Panc1 (cell line): ENCODE measurements at regions not wholly inside any gene's neighbourhood (a gene's known extent, or its start where the extent isn't known, plus 50 kb on each side); places are given as distances from the start of the nearest gene placed in this dataset.

Source experiments
- ATAC-seq: fragments of 200-7000 bp; cut with Tn5 transposase; 2 replicates; pipeline ENCODE4 v1.9.1; 2020; ENCODE audit warnings: mild to moderate bottlenecking, moderate library complexity
- BruUV-seq: library from RNA; stranded (reverse); fragments of 400-500 nt; replicated peaks from 2 replicates; lab custom pipeline; 2021; lab: Mats Ljungman, UMichigan
- CTCF ChIA-PET: fragments of 300-600 bp; sonication (Branson Sonifier 250); formaldehyde crosslinking; loops from one replicate; lab custom pipeline; 2022; ENCODE audit warnings: antibody characterized with exemption; lab: Charles Lee
- POLR2A ChIA-PET: fragments of 300-600 bp; sonication (Branson Sonifier 250); formaldehyde crosslinking; loops from one replicate; lab custom pipeline; 2022; ENCODE audit warnings: antibody characterized with exemption; lab: Charles Lee
- DNase-seq: peaks from one replicate; pipeline ENCODE4 v3.0.0-alpha.2; 2010; ENCODE audit warnings: low read depth, low spot score
- H3K27ac ChIP-seq: 2 replicates; pipeline ENCODE4 v1.5.1; 2011; ENCODE audit warnings: mild to moderate bottlenecking, low read length, inconsistent platforms
- H3K27me3 ChIP-seq: fragments of 200-500 bp; sonication (Bioruptor generic); 2 replicates; pipeline ENCODE4 v1.6.0; 2014; ENCODE audit warnings: low read length, inconsistent platforms; ENCODE audit not compliant: control insufficient read depth, insufficient read depth
- H3K36me3 ChIP-seq: fragments of 200-500 bp; sonication (Bioruptor generic); 2 replicates; pipeline ENCODE4 v1.5.1; 2014; ENCODE audit warnings: inconsistent platforms, mild to moderate bottlenecking, low read length, moderate library complexity; ENCODE audit not compliant: control insufficient read depth, insufficient read depth
- H3K4me1 ChIP-seq: 2 replicates; pipeline ENCODE4 v1.5.1; 2011; ENCODE audit warnings: inconsistent platforms, mild to moderate bottlenecking, low read length, moderate library complexity; ENCODE audit not compliant: control insufficient read depth, insufficient read depth
- H3K4me3 ChIP-seq, 2 experiments: 2 replicates each; pipeline ENCODE4 v1.5.1; 2011 to 2012; ENCODE audit warnings: low read depth in 2 of 2, low read length in 2 of 2, mild to moderate bottlenecking in 2 of 2, inconsistent platforms in 1 of 2, moderate library complexity in 1 of 2
- H3K9me3 ChIP-seq: fragments of 200-500 bp; sonication (Bioruptor generic); 2 replicates; pipeline ENCODE4 v1.5.1; 2014; ENCODE audit warnings: low read depth, mild to moderate bottlenecking, inconsistent platforms, low read length, moderate library complexity; ENCODE audit not compliant: control insufficient read depth, insufficient read depth
- CTCF ChIP-seq: fragments of 450-650 bp; IDR thresholded peaks from 2 replicates; pipeline ENCODE4 v1.5.1; 2017; ENCODE audit warnings: mild to moderate bottlenecking
- POLR2AphosphoS5 ChIP-seq: IDR thresholded peaks from 2 replicates; pipeline ENCODE4 v1.6.1; 2012; ENCODE audit warnings: mild to moderate bottlenecking, low read depth, low read length, moderate library complexity
- REST ChIP-seq, 2 experiments: IDR thresholded peaks; 2 replicates each; pipeline ENCODE4 v1.6.1; 2011 to 2012; ENCODE audit warnings: low read depth in 2 of 2, control low read depth in 1 of 2, low read length in 1 of 2, mild to moderate bottlenecking in 1 of 2, moderate library complexity in 1 of 2; ENCODE audit not compliant: insufficient read depth in 1 of 2
- SIN3A ChIP-seq: IDR thresholded peaks from 2 replicates; pipeline ENCODE4 v1.6.1; 2012; ENCODE audit warnings: low read depth, mild to moderate bottlenecking, low read length, moderate library complexity, borderline replicate concordance; ENCODE audit not compliant: insufficient read depth
- TCF7L2 ChIP-seq: IDR thresholded peaks from 2 replicates; pipeline ENCODE4 v1.6.1; 2011; ENCODE audit warnings: mild to moderate bottlenecking, low read depth, low read length, inconsistent platforms
- in situ Hi-C: cut with HindIII; loops from 2 replicates; pipeline ENCODE4 v1.10.0; 2016; ENCODE audit warnings: low sequenced_read_pairs, low pct_unique_long_range_greater_than_20kb
- intact Hi-C: fragments of 100-400 bp; cut with micrococcal nuclease; formaldehyde crosslinking; loops from one replicate; pipeline ENCODE4 v1.10.0; 2022; ENCODE audit not compliant: unreplicated experiment

- intact Hi-C loops = no loop called here
- in situ Hi-C loops = no loop called here
These were observed 382.4 kb upstream of the GBE1 start for GRCh38 chr3:82143661-82144412.

GRCh38 chr3:82141592-82141991 is 380.1 kb upstream of the GBE1 start:
- intact Hi-C loops = no loop called here
- BruUV-seq = no TSS peak
- Histone ChIP-seq H3K27ac (no peak overlapping the region), H3K9me3 (no peaks in the 10 kb centered on the region), H3K4me1 (no peaks in the 10 kb centered on the region), H3K36me3 (no peaks in the 10 kb centered on the region), H3K4me3 (no peak overlapping the region), H3K27me3 (no peaks in the 10 kb centered on the region)
- in situ Hi-C loops = no loop called here
- ATAC-seq (no peak), DNase-seq (no peak)
- POLR2A ChIA-PET = no interaction called here
- TF ChIP-seq REST (IDR thresholded peaks at IDR 0.05; ENCODE audit: insufficient read depth in 1 of 2, low read depth in 2 of 2, low read length in 1 of 2) = no peak
- no peak for TF ChIP-seq TCF7L2
- TF ChIP-seq SIN3A = no peak
- no peak for TF ChIP-seq POLR2AphosphoS5
- no peak for TF ChIP-seq CTCF
- CTCF ChIA-PET = no interaction called here

More at GRCh38 chr3:82143661-82144412, 382.4 kb upstream of the GBE1 start:
- no peak for ATAC-seq
- DNase-seq = no peak
- Histone ChIP-seq H3K4me3 (no peak overlapping the region), H3K9me3 (no peaks in the 10 kb centered on the region), H3K36me3 (no peaks in the 10 kb centered on the region), H3K4me1 (no peaks in the 10 kb centered on the region), H3K27ac (no peak overlapping the region), H3K27me3 (no peaks in the 10 kb centered on the region)
- BruUV-seq = no TSS peak
- POLR2A ChIA-PET = no interaction called here
- CTCF ChIA-PET = no interaction called here
- TF ChIP-seq SIN3A (no peak), TCF7L2 (no peak), POLR2AphosphoS5 (no peak), CTCF (no peak), REST (IDR thresholded peaks at IDR 0.05; ENCODE audit: insufficient read depth in 1 of 2, low read depth in 2 of 2, low read length in 1 of 2) (no peak)
